Limb (tissue), 2 donors: ENCODE measurements at regions not wholly inside any gene's neighbourhood (a gene's known extent, or its start where the extent isn't known, plus 50 kb on each side); places are given as distances from the start of the nearest gene placed in this dataset.
A peak's percentile ranks its signal among the peaks of the same experiment; 100 is the strongest.
"Not testable (repeated sequence)": the region's sequence is repeated elsewhere in the genome, so short reads cannot be mapped to it uniquely, and the experiment has no call there.

ENCODE experiments used
- DNase-seq, 2 donors: peaks; one replicate each; pipeline ENCODE4 v3.0.0-alpha.2; 2016; ENCODE audit errors: extremely low spot score in 2 of 2

DNA sequence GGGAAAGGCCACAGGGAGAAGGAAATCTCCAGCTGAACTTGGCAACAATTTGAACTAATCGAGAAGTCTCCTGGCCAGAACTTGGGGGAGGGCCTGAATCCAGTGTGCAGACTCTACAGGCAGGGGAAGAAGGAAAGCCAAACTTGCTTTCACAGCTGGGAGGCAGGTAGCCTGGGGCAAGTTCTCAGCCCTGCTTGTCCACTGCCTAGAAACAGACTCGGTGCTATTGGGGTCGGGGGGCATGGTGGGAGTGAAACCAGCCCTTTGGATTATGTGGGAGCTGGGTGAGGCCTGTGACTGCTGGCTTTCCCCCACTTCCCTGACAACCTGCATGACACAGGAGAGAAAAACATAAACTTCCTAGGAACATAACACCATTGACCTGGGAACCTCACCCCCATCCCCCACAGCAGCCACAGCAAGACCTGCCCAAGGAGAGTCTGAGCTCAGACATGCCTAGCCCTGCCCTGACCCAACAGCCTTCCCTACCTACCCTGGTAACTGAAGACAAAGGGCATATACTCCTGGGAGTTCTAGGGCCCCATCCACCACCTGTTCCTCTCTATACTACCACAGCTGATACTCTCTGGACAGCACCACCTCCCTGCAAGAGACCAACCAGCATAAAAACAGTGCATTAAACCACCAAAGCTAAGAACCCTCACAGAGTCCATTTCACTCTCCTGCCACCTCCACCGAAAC is 103.7 kb upstream of the MNS1 start:
- DNase-seq: no peak

GRCh38 chr15:56557415-56557814 is 92.5 kb upstream of the MNS1 start:
- no peak for DNase-seq

DNA sequence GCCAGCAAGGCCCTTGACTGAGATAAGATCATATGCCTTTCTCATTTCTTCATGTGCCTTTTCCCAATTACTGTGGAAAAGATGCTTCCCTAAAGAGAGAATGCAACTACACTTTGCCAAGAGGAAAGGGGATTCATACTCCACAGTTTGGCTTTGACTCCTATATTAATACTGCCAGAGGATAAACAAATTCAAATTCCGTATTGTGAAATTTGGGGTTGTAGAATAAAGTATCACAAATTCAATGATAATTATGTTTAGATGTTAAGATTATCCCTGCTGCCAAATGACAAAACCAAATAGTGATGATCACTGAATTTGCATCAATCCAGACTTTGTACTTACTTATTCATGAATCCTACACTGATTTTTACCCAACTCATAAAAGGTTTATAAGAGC is 88.5 kb upstream of the MNS1 start:
- DNase-seq: no peak

DNA sequence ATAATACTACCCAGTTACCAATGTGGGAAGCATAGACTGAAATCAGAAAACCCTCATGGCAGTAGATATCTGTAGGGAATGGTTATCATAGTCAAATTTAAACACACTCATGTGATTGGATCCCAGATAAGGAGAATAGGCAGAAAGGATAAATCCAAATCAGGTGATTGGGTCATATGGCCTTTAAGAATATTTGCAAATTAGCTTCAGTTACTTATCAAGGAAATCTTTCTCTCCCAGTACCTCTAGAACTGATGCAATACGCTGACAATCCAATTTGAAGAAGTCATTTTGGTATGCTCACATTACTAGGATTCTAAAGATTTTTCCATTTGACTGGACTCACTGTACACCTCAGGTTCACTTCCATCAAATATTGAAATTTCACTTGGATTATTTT is 87.7 kb upstream of the MNS1 start:
- no peak for DNase-seq

- DNase-seq: not testable (repeated sequence)
Observed at GRCh38 chr15:56540570-56540969, 75.6 kb upstream of the MNS1 start.

GRCh38 chr15:56540157-56540556 is 75.2 kb upstream of the MNS1 start:
- DNase-seq: not testable (repeated sequence)

DNA sequence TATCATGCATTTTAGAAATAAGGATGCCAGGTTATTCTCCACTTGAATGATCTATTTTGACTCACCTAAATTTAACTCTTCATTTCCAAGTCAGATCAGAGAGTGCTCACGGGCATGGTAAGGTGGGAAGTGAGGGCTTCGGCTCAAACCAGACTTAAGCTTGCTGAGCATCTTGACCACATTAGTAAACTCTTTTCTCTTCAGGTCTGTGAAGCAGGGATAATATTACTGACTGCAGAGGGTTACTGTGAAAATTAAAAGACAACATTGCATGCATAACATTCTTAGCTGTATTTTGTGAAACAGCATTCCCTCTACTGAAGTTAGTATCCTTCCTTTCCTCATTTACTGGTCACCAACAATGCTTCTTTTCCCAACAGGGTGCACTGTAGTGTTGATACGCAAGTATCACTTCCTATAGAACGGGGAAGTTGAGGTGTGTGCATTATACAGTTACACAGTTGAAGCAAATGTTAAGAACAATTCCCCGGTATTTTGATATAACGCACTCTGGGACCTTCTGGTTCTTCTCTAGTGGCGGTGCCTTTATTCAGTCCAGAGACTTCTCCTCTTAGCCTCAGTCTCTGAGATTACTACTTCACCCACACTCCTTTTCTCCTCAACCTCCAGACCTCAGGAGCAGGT is 74.1 kb upstream of the MNS1 start:
- no peak for DNase-seq

- peak; percentile 45 to 61 for DNase-seq
Observed at GRCh38 chr15:56537881-56538280, 72.9 kb upstream of the MNS1 start.

DNA sequence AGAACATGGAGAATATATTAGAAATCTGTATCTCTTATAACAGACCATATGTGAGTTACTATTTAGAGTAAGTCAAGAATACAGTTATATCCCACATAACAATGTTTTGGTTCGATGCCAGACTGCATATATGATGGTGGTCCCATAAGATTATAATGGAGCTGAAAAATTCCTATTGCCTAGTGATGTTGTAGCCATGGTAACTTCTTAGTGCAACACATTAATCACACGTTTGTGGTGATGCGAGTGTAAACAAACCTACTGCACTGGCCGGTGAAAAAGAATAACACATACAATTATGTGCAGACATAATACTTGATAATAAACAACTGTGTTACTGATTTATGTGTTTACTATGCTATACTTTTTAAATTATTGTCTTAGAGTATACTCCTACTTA is 69.8 kb upstream of the MNS1 start:
- no peak for DNase-seq

GRCh38 chr15:56533731-56534403 is 68.9 kb upstream of the MNS1 start:
- no peak for DNase-seq

GRCh38 chr15:56532721-56533460 is 68.0 kb upstream of the MNS1 start:
- DNase-seq: no peak

DNA sequence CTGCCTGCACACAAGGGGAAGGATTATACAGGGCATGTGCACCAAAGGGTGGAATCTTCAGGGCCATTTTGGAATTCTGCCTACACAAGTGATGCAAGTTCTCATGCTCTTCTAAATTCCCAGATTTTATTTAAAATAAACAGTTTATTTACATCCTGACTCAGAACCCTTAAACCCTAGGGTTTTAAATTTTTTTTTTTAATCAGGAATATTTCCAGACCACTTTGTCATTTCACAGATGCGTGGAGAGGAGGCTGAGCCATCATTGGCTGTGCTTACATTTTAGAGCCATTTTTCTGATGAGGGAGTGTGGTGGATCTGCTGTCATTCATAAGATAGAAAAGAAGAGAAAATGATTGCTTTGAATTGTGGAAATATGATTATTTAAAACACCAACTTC is 65.2 kb upstream of the MNS1 start:
- DNase-seq: no peak

DNA sequence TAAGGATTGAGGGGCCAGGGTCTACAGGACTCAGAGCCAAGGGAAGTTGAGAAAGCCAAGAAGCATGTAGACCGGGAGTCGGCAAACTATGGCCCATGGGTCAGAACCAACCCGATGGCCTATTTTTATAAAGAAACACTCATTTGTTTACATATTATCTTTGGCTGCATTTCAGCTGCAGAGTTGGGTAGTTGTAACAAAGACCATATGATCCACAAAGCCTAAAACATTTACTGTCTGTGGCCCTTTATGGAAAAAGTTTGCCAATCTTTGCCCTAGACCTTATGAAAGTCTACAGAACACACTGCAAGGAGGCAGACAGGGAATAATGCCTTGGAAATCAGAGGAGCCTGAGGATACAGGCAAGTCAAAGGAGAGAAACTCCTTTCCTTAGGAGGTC is 63.2 kb upstream of the MNS1 start:
- no peak for DNase-seq

DNA sequence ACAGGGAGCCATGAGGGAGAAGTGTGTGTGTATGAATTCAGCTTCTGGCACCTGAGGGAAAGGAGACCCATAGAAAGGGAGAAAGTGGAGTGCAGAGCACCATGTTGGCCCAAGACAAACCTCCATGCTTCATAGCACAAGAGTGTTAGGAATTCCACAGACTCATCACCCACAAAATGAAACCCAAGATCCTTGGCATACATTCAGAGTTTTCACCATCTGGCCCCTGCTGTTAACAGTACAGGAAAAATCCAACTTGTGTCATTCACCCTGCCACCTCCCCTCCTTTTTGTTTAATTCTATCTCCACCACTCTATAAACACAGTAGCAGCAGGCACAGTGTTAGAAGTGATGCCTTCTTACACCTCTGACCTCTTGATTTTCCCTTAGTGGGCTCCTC is 60.0 kb upstream of the MNS1 start:
- no peak for DNase-seq

- DNase-seq: no peak
Observed at GRCh38 chr15:56523521-56523920, 58.6 kb upstream of the MNS1 start.

DNA sequence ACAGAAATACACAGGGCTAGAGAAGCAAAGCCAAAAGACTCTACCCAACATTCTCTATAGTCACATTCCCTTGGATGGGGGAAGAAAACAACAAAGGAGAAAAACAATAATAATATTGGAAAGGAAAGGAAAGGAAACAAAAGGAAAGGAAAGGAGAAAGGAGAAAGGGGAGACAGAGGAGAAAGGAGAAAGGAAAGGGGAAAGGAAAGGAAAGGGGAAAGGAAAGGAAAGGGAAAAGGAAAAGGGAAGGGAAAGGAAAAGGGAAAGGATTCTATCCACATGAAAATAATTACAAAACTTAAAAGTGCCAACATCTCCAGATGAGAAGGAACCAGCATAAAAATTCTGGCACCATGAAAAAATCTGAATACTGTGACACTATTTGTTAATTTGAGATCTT is 54.1 kb upstream of the MNS1 start:
- DNase-seq: no peak
